Glutamatergic neuron (in vitro differentiated cells): ENCODE measurements at regions not wholly inside any gene's neighbourhood (a gene's known extent, or its start where the extent isn't known, plus 50 kb on each side); places are given as distances from the start of the nearest gene placed in this dataset.

ENCODE experiments used
- DNase-seq: peaks from one replicate; pipeline ENCODE4 v3.0.0; 2022
- H3K27ac Mint-ChIP-seq: one replicate; pipeline ENCODE4 v1.8.0; 2020; ENCODE audit warnings: mild to moderate bottlenecking, mixed read lengths, inconsistent platforms; ENCODE audit not compliant: unreplicated experiment
- H3K27me3 Mint-ChIP-seq: one replicate; pipeline ENCODE4 v1.8.0; 2020; ENCODE audit warnings: mild to moderate bottlenecking, moderate library complexity, mixed read lengths, inconsistent platforms; ENCODE audit not compliant: unreplicated experiment
- H3K36me3 Mint-ChIP-seq: one replicate; pipeline ENCODE4 v1.8.0; 2020; ENCODE audit warnings: mild to moderate bottlenecking, mixed read lengths, inconsistent platforms; ENCODE audit not compliant: unreplicated experiment
- H3K4me1 Mint-ChIP-seq: one replicate; pipeline ENCODE4 v1.8.0; 2020; ENCODE audit warnings: mild to moderate bottlenecking, low read depth, mixed read lengths, inconsistent platforms; ENCODE audit not compliant: unreplicated experiment
- H3K4me3 Mint-ChIP-seq: one replicate; pipeline ENCODE4 v1.8.0; 2020; ENCODE audit warnings: mild to moderate bottlenecking, mixed read lengths, inconsistent platforms; ENCODE audit not compliant: unreplicated experiment
- H3K9me3 Mint-ChIP-seq: one replicate; pipeline ENCODE4 v1.8.0; 2020; ENCODE audit warnings: mild to moderate bottlenecking, moderate library complexity, mixed read lengths, inconsistent platforms; ENCODE audit not compliant: unreplicated experiment
- CTCF ChIP-seq: fragments of 200-600 bp; sonication (generic); IDR thresholded peaks from one replicate; pipeline ENCODE4 v1.5.0; 2021; ENCODE audit not compliant: partially characterized antibody, unreplicated experiment

- H3K36me3 Mint-ChIP-seq = no peaks in the 10 kb centered on the region
- H3K9me3 Mint-ChIP-seq = no peaks in the 10 kb centered on the region
- no peak for TF ChIP-seq CTCF
- H3K4me1 Mint-ChIP-seq = peaks cover 11% of the 10 kb centered on the region
- no peak overlapping the region for H3K27ac Mint-ChIP-seq
- H3K27me3 Mint-ChIP-seq = peaks cover 2% of the 10 kb centered on the region
- no peak overlapping the region for H3K4me3 Mint-ChIP-seq
- no peak for DNase-seq
These were observed 391.7 kb upstream of the KLF6 start for GRCh38 chr10:4176500-4177281.

GRCh38 chr10:4174197-4174596 is 389.2 kb upstream of the KLF6 start:
- Mint-ChIP-seq H3K36me3 (no peaks in the 10 kb centered on the region), H3K4me3 (no peak overlapping the region), H3K27me3 (peaks cover 2% of the 10 kb centered on the region), H3K9me3 (no peaks in the 10 kb centered on the region), H3K4me1 (peaks cover 2% of the 10 kb centered on the region), H3K27ac (no peak overlapping the region)
- DNase-seq = no peak
- no peak for TF ChIP-seq CTCF

- DNase-seq = no peak
- peaks cover 3% of the 10 kb centered on the region for H3K27me3 Mint-ChIP-seq
- TF ChIP-seq CTCF = no peak
- H3K4me1 Mint-ChIP-seq = peaks cover 2% of the 10 kb centered on the region
- H3K27ac Mint-ChIP-seq = no peak overlapping the region
- no peak overlapping the region for H3K4me3 Mint-ChIP-seq
- H3K36me3 Mint-ChIP-seq = no peaks in the 10 kb centered on the region
- peaks cover 4% of the 10 kb centered on the region for H3K9me3 Mint-ChIP-seq
These were observed 385.8 kb upstream of the KLF6 start for GRCh38 chr10:4170633-4171314.

- peaks cover 2% of the 10 kb centered on the region for H3K4me1 Mint-ChIP-seq
- peaks cover 4% of the 10 kb centered on the region for H3K9me3 Mint-ChIP-seq
- H3K4me3 Mint-ChIP-seq = no peak overlapping the region
These were observed 385.2 kb upstream of the KLF6 start for GRCh38 chr10:4170181-4170580.

More at GRCh38 chr10:4170181-4170580, 385.2 kb upstream of the KLF6 start:
- H3K27me3 Mint-ChIP-seq = peaks cover 3% of the 10 kb centered on the region
- H3K27ac Mint-ChIP-seq = no peak overlapping the region
- no peak for TF ChIP-seq CTCF
- DNase-seq = no peak
- H3K36me3 Mint-ChIP-seq = no peaks in the 10 kb centered on the region
